ENCODE measurements at regions not wholly inside any gene's neighbourhood (a gene's known extent, or its start where the extent isn't known, plus 50 kb on each side); places are given as distances from the start of the nearest gene placed in this dataset.

- TF ChIP-seq CTCF (IDR thresholded peaks at IDR 0.05) = no peak
- no peak for TF ChIP-seq POLR2A (IDR thresholded peaks at IDR 0.05)
Measured at GRCh38 chr2:217289177-217289906, 429.5 kb upstream of the TNP1 start.
